Hematopoietic multipotent progenitor cell (in vitro differentiated cells): ENCODE measurements at regions not wholly inside any gene's neighbourhood (a gene's known extent, or its start where the extent isn't known, plus 50 kb on each side); places are given as distances from the start of the nearest gene placed in this dataset.
"Not testable (repeated sequence)": the region's sequence is repeated elsewhere in the genome, so short reads cannot be mapped to it uniquely, and the experiment has no call there.

Experiments used
- DNase-seq, 3 donors: peaks; one replicate each; pipeline ENCODE4 v3.0.0-alpha.2; 2011 to 2015; ENCODE audit warnings: low read depth in 2 of 3, low spot score in 2 of 3

- DNase-seq: not testable (repeated sequence)
These were observed 106.4 kb upstream of the PPM1J start for GRCh38 chr1:112821307-112822063.

GRCh38 chr1:112818990-112819689 lies 104.0 kb upstream of the PPM1J start:
- DNase-seq: peak in 2 of 3 donors; percentile 54 to 75

- DNase-seq: no peak
These were observed 102.6 kb upstream of the PPM1J start for GRCh38 chr1:112817555-112818373.

- no peak for DNase-seq
These were observed 100.2 kb upstream of the PPM1J start for GRCh38 chr1:112815376-112815775.

- DNase-seq: not testable (repeated sequence)
These were observed 99.5 kb upstream of the PPM1J start for GRCh38 chr1:112814645-112815044.

- peak in 2 of 3 donors; percentile 42 to 64 for DNase-seq
These were observed 93.9 kb upstream of the PPM1J start for GRCh38 chr1:112808861-112809684.

GRCh38 chr1:112807999-112808398 lies 92.9 kb upstream of the PPM1J start:
- no peak for DNase-seq

- DNase-seq: no peak
These were observed 92.0 kb upstream of the PPM1J start for GRCh38 chr1:112807117-112807516.

- no peak for DNase-seq
These were observed 91.0 kb upstream of the PPM1J start for GRCh38 chr1:112806090-112806642.

GRCh38 chr1:112805155-112805853 lies 90.2 kb upstream of the PPM1J start:
- no peak for DNase-seq

GRCh38 chr1:112803906-112804762 lies 89.0 kb upstream of the PPM1J start:
- DNase-seq: peak in 2 of 3 donors; percentile 57 to 78

GRCh38 chr1:112800289-112800688 lies 85.2 kb upstream of the PPM1J start:
- no peak for DNase-seq

- DNase-seq: no peak
These were observed 83.2 kb upstream of the PPM1J start for GRCh38 chr1:112798292-112798691.

GRCh38 chr1:112797224-112797623 lies 82.1 kb upstream of the PPM1J start:
- no peak for DNase-seq

GRCh38 chr1:112794654-112795239 lies 79.6 kb upstream of the PPM1J start:
- no peak for DNase-seq

- DNase-seq: no peak
These were observed 78.8 kb upstream of the PPM1J start for GRCh38 chr1:112793631-112794565.

- DNase-seq: no peak
These were observed 76.6 kb upstream of the PPM1J start for GRCh38 chr1:112791723-112792104.
